MM.1S (cell line): ENCODE measurements at regions not wholly inside any gene's neighbourhood (a gene's known extent, or its start where the extent isn't known, plus 50 kb on each side); places are given as distances from the start of the nearest gene placed in this dataset.

Experiments used
- CTCF ChIP-seq: fragments of 300-600 bp; sonication (generic); IDR thresholded peaks from 2 replicates; pipeline ENCODE4 v1.5.1; 2016; ENCODE audit warnings: antibody characterized with exemption, low read length, mixed read lengths
- EZH2 ChIP-seq: fragments of 300-600 bp; sonication (generic); optimal IDR thresholded peaks from 2 replicates; pipeline ENCODE3; 2017; ENCODE audit warnings: low read depth, mild to moderate bottlenecking, antibody characterized with exemption, low read length, mixed read lengths

GRCh38 chr11:95325777-95326258, 94.8 kb upstream of the SESN3 start:
- TF ChIP-seq CTCF = no peak
- TF ChIP-seq EZH2 = no peak
